COLO668 (cell line): ENCODE measurements at regions not wholly inside any gene's neighbourhood (a gene's known extent, or its start where the extent isn't known, plus 50 kb on each side); places are given as distances from the start of the nearest gene placed in this dataset.
A peak's percentile ranks its signal among the peaks of the same experiment; 100 is the strongest.

ENCODE experiments used
- DNase-seq: peaks from one replicate; lab custom pipeline; 2025; ENCODE audit not compliant: unreplicated experiment; lab: John Stamatoyannopoulos, UW

DNA sequence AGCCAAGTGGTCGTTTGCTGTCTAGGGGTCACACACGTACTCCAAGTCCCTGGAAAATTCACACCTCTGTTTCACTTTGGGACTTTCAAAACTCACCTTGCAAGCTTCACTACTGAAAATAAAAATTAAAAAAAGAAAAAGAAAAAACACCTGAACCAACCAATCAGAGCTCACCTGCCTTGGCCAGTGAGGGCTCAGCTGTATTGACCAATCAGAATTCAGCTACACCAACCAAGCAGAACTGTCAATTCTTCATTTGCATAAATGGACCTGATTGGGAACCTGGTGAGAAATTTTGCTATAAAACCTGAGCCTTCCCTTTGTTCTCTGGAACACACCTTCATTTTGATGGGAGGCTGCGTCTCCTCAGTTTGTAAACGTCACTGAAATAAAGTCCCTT lies 176.4 kb downstream of the TTC32 start:
- DNase-seq = no peak

- DNase-seq = peak; percentile 33
Observed at GRCh38 chr2:19723021-19723420, 178.8 kb downstream of the TTC32 start.

DNA sequence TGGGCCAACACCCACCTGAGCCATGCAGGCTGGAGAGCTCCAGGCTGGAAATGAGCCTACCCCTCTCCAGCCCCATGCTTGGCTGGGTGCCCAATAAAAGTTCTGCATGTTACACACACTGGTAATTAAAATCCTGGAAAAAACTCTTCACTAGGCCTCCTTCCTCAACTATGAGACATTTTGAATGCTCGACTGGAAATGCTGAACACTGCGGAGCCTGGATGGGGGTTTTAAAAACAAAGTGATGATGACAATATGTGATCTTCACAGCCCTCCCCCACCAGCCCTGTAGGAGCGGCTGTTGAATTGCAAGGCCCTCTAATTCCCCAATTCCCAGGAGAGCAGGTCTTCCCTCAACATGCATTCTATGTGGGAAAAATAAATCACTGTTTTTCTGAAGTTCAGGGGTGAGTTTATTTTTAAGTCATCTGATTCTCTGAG lies 179.2 kb downstream of the TTC32 start:
- no peak for DNase-seq

DNA sequence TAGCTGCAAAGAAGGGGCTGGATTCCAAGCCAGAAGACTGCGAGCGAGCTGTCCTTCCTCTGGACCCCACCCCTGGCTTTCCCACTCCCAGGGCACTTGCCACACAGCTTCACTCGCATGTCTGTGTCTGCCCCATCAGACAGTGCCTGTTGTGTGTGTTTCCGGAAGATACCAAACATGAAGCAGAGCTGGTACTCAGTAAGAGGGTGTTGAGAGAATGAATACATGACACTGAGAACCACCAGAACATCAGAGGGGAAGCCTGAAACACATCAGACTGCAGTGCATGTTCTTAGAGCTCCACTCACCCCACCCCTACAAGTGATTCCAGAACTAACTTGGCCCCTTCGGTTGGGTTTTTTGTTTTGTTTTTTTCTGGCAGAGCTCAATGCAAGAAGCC lies 181.5 kb downstream of the TTC32 start:
- DNase-seq = no peak

DNA sequence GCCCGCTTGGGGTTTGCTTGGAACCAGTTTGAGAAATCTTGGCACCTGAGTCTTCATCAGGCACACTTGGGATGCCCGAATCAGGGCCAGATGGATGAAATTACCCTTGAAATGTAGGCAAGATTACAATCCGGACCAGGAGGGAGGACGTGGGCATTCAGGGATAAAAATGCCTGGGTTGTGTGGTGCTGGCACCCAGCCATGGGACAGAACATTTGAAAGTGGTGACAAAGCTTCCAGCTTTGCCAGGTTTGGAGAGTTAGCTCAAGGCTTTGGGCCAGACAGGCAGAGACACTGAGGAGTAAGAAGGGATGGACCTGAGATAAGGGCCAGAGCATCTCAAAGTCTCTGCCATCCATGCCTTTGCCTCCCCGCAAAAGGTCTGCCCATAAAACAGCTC lies 182.2 kb downstream of the TTC32 start:
- DNase-seq = no peak

DNA sequence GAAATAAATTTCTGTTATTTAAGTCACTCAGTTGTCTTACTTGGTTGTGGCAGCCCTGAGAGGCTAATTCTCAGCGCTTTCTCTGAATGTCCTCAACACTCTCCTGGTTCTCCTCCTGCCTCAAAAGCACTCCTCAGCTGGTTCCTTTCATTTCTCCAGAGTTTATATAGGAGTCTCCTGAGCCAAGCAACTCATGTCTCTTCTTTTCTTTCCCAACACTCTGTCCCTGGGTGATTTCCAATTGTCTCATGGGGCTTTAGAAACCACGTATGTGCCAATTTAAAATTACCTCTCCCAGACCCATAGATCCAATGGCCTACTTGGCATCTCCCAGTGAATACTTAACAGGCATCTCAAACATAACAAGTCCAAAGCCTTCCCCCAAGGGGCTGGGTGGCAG lies 184.3 kb downstream of the TTC32 start:
- DNase-seq = no peak

DNA sequence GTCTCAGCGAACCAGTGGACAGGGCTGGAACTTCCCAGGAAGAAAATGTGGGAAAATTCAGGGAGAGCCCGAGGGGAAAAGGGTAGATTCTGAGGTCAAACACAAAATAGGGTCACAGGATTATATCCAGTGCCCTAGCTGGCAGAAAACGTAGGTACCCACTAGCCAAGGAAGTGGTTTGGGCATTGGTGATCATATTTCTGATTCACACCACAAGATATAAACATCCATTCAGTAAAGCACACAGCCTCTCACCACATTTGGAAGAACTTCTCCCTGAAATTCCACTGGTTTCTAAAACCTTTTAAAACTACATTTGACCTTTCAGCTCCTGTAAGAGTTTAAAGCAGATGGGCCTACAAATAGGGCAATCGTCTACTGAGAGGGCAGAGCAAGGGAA lies 186.9 kb downstream of the TTC32 start:
- no peak for DNase-seq

DNA sequence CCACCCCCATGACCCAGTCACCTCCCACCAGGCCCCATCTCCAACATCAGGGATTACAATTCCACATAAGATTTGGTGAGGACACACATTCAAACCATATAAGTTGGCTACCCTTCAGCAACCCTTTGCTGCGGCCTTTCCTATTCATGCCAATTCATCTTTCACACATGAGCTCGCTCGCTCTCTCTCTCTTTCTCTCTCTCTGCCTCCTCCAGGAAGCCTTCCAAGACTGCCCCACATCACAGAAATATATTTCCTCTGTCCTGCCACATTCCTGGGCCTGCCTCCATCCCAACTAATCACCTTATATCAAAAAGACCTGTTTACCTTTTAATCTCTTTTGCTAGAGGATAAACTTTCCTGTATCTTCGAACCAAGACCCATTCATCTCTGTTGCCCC lies 188.9 kb downstream of the TTC32 start:
- no peak for DNase-seq

GRCh38 chr2:19711470-19712372 lies 190.1 kb downstream of the TTC32 start:
- peak; percentile 68 for DNase-seq

DNA sequence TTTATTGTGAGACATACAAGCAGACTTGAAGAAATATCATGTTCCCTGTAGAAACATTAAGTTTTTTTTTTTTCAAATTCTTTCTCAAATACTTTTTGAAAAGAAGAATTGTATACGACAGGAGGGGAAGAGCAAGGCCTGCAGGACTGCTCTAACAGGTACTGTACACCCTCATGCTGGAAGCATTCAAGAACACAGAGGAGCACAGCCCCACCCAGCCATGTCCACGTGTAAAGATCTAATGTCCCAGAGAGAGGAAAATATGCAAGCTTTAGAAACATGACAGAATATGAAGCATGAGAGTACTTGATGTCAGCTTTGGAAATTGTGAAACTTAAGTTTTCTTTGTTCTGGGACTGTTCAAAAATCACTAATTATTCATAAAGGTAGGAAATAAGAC lies 191.6 kb downstream of the TTC32 start:
- no peak for DNase-seq

- no peak for DNase-seq
Observed at GRCh38 chr2:19709553-19709952, 192.2 kb downstream of the TTC32 start.

GRCh38 chr2:19708776-19709175 lies 193.0 kb downstream of the TTC32 start:
- DNase-seq = no peak

DNA sequence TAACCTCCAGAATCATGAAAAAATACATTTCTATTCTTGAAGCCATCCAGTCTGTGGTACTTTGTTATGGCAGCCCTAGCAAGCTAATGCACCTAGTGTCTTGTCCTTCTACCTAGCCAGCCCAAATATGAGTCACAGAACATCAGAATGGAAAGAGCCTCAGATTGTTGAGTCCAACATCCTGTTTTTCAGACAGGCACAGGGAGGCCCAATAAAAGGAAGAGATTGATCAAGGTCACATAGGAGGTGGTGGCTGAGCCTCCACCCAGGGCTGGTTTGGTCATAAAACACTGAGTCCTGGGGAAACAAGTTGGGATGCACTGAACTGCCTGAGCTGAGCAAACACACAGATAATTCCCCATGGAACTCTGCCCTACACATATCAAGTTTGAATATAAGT lies 195.5 kb downstream of the TTC32 start:
- no peak for DNase-seq

GRCh38 chr2:19702267-19702666 lies 199.5 kb downstream of the TTC32 start:
- DNase-seq = no peak

DNA sequence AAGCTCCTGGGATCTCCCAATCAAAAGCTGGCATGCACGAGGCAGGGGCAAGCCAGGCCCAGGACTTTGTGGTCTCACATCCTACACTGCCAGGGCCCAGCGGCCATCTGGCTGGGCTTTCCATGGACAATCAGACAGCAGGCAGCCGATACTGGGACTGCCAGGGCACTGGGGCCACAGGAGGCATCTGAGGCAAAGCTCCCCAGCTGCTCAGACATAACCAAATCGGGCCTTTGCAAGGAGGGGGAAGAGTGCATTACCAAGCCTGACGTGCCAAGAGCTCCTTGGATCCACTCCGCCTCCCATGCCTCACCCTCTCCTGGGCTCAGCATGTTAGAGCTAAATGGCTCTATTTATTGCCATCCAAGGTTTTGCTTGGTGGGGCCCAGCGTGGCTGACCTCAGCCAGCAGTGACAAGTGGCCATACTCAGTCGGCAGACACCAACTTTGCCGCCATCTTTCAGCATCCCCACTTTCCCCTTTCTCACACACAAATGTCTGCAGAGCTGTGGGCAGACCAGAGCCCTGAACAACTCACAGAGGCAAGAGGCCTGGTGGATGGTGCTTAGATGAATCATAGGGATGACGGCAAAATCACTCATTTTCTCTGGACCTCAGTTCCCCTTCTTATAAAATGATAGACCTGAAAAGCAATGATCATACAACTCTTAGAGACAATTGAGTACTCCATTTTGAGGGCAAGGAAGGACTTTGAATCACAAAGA lies 200.8 kb downstream of the TTC32 start:
- DNase-seq = no peak

GRCh38 chr2:19697131-19697530 lies 204.7 kb downstream of the TTC32 start:
- no peak for DNase-seq

- DNase-seq = no peak
Observed at GRCh38 chr2:19695706-19696105, 206.1 kb downstream of the TTC32 start.

DNA sequence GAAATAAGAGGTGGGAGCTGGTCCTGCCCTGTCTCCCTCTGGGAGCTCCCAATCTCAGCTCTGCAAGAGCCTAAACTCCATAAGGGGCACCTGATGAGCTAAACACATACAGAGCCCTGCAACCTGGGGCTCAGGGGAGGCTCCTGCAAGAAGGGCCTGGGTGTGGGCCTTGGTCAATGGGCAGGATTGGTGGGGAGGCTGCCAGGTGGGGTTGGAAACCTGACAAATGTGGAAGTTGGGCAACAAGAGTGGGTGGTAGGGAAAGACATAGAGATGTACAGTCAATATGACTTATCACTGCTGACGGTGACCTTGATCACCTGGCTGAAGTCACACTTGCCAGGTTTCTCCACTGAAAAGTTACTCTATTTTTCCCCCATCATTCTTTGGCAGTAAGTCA lies 209.9 kb downstream of the TTC32 start:
- no peak for DNase-seq

DNA sequence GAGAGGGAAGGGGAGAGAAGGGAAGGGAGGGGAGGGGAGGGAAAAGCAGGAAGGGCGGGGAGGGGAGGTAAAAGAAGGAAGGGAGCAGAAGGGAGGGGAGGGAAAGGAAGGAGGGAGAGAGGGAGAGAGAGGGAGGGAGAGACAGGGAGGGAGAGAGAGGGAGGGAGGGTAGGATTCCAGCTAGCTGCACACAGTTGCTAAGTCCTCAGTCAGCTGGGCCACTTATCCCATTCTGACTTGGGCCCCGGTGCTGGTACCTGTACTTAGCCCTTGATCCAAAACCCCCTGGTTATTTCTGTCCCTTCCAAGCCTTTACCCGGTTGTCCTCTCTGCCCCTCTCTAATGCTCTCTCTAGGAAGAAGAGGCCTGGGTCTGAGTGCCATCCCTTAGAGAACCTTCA lies 211.4 kb downstream of the TTC32 start:
- no peak for DNase-seq

DNA sequence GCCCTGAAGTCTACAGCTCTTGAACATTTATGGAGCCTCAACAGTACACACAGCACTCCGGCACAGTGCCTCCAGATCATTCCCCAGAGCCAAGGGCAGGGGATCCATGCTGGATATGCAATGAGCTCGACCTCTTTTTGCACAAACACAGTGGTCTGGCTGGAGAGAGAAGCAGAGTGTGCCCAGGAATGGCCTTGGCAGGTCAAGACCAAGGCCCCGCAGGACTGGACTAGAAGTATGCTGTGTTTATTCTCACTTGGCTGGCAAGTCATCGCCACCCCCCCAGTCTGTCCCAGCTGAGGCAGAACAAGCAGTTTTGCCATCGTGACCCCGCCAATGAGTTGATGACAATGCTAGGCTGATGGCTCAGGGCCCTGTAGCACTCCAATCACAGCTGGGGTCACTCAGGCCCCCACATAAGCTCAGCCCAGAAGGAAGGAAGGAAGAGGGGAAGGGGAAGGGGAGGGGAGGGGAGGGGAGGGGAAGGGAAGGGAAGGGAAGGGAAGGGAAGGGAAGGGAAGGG lies 212.1 kb downstream of the TTC32 start:
- no peak for DNase-seq

- DNase-seq = no peak
Observed at GRCh38 chr2:19688059-19688458, 213.7 kb downstream of the TTC32 start.

DNA sequence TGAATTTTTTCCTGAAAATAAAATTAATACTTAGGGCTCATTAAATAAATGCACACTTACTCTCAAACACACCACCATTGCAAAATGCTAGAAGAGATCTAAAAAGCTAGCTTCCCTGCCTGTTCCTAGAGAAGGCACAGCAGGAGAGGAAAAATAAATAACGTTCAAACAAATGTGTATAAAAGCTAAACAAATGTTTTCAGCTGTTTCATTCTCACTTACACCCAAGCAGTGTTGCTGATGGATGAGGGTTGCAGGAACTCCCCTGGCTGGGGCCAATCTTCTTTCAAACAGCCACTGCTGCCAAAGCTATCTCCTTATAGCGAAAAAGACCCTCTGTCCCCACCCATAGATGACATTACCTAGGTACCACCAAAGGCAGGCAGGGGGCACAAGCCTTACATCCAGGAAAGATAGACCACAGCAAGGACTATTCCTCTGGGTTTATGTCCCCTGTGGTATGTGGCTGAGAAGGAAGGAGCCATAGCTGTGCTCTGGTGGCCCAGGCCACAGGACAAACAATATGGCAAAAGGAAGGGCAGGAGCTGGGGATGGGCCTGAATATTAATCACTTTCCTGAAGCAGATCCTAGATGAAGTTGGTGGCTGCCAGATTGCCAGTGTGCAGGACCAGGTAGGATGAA lies 214.6 kb downstream of the TTC32 start:
- no peak for DNase-seq
